Right hindlimb (tissue), 1 donor: ENCODE measurements at regions not wholly inside any gene's neighbourhood (a gene's known extent, or its start where the extent isn't known, plus 50 kb on each side); places are given as distances from the start of the nearest gene placed in this dataset.

ENCODE experiments used
- DNase-seq: peaks from one replicate; pipeline ENCODE4 v3.0.0-alpha.2; 2018

- DNase-seq, result no peak
These were observed 416.9 kb upstream of the SMARCA2 start for GRCh38 chr9:1598270-1598669.

- DNase-seq, result no peak
These were observed 415.2 kb upstream of the SMARCA2 start for GRCh38 chr9:1599961-1600360.

- DNase-seq, result peak; percentile 27
These were observed 410.1 kb upstream of the SMARCA2 start for GRCh38 chr9:1604942-1605560.

- DNase-seq, result no peak
These were observed 408.9 kb upstream of the SMARCA2 start for GRCh38 chr9:1606253-1606652.

- no peak for DNase-seq
These were observed 402.3 kb upstream of the SMARCA2 start for GRCh38 chr9:1612886-1613285.

- DNase-seq, result no peak
These were observed 397.7 kb upstream of the SMARCA2 start for GRCh38 chr9:1617419-1617818.

GRCh38 chr9:1619915-1620710, 395.0 kb upstream of the SMARCA2 start:
- peak; percentile 44 for DNase-seq

GRCh38 chr9:1637401-1637800, 377.7 kb upstream of the SMARCA2 start:
- no peak for DNase-seq

- no peak for DNase-seq
These were observed 376.0 kb upstream of the SMARCA2 start for GRCh38 chr9:1639166-1639565.

GRCh38 chr9:1647776-1648175, 367.4 kb upstream of the SMARCA2 start:
- no peak for DNase-seq

- DNase-seq, result no peak
These were observed 361.9 kb upstream of the SMARCA2 start for GRCh38 chr9:1653282-1653681.

- DNase-seq, result no peak
These were observed 356.3 kb upstream of the SMARCA2 start for GRCh38 chr9:1658661-1659362.

- peak; percentile 72 for DNase-seq
These were observed 355.8 kb upstream of the SMARCA2 start for GRCh38 chr9:1659363-1659690.

GRCh38 chr9:1668441-1668840, 346.7 kb upstream of the SMARCA2 start:
- no peak for DNase-seq

- no peak for DNase-seq
These were observed 341.8 kb upstream of the SMARCA2 start for GRCh38 chr9:1673300-1673699.

GRCh38 chr9:1676771-1677170, 338.4 kb upstream of the SMARCA2 start:
- no peak for DNase-seq

GRCh38 chr9:1683951-1684350, 331.2 kb upstream of the SMARCA2 start:
- DNase-seq, result no peak

GRCh38 chr9:1698991-1699390, 316.2 kb upstream of the SMARCA2 start:
- DNase-seq, result no peak

GRCh38 chr9:1701113-1701512, 314.0 kb upstream of the SMARCA2 start:
- no peak for DNase-seq

GRCh38 chr9:1702701-1703100, 312.4 kb upstream of the SMARCA2 start:
- DNase-seq, result no peak

GRCh38 chr9:1707291-1707690, 307.9 kb upstream of the SMARCA2 start:
- DNase-seq, result no peak

GRCh38 chr9:1708219-1708618, 306.9 kb upstream of the SMARCA2 start:
- DNase-seq, result no peak

- no peak for DNase-seq
These were observed 305.8 kb upstream of the SMARCA2 start for GRCh38 chr9:1709347-1709746.

- DNase-seq, result no peak
These were observed 302.2 kb upstream of the SMARCA2 start for GRCh38 chr9:1712861-1713450.
